Lower lobe of right lung (tissue), 2 donors: ENCODE measurements at regions not wholly inside any gene's neighbourhood (a gene's known extent, or its start where the extent isn't known, plus 50 kb on each side); places are given as distances from the start of the nearest gene placed in this dataset.

Source experiments
- ATAC-seq, 2 donors: fragments of 200-7000 bp; cut with Tn5 transposase; one replicate each; pipeline ENCODE4 v1.9.1; 2020 to 2022; ENCODE audit warnings: mild to moderate bottlenecking in 2 of 2, moderate library complexity in 2 of 2
- DNase-seq: peaks from one replicate; pipeline ENCODE4 v3.0.0-alpha.2; 2020
- H3K27ac ChIP-seq: fragments of 200-600 bp; one replicate; pipeline ENCODE4 v1.8.0; 2022
- H3K27me3 ChIP-seq: fragments of 200-600 bp; one replicate; pipeline ENCODE4 v1.8.0; 2022; ENCODE audit warnings: low read depth
- H3K36me3 ChIP-seq: fragments of 200-600 bp; one replicate; pipeline ENCODE4 v1.8.0; 2022; ENCODE audit warnings: mild to moderate bottlenecking
- H3K4me1 ChIP-seq: fragments of 200-600 bp; one replicate; pipeline ENCODE4 v1.8.0; 2022
- H3K4me3 ChIP-seq: fragments of 200-600 bp; one replicate; pipeline ENCODE4 v1.8.0; 2022; ENCODE audit warnings: mild to moderate bottlenecking
- H3K9me3 ChIP-seq: fragments of 200-600 bp; one replicate; pipeline ENCODE4 v1.8.0; 2022
- intact Hi-C: fragments of 100-400 bp; cut with DNase I; formaldehyde crosslinking; loops from one replicate; pipeline ENCODE4 v1.11.0; 2022
- TF ChIP-seq, protein P1 (sequence below): fragments of 200-600 bp; IDR thresholded peaks from one replicate; pipeline ENCODE4 v1.8.0; 2022; ENCODE audit warnings: antibody characterized with exemption, mild to moderate bottlenecking
- donor health status: DM: no; HTN: yes; CAD: no; lungs with severe emphysema.

DNA sequence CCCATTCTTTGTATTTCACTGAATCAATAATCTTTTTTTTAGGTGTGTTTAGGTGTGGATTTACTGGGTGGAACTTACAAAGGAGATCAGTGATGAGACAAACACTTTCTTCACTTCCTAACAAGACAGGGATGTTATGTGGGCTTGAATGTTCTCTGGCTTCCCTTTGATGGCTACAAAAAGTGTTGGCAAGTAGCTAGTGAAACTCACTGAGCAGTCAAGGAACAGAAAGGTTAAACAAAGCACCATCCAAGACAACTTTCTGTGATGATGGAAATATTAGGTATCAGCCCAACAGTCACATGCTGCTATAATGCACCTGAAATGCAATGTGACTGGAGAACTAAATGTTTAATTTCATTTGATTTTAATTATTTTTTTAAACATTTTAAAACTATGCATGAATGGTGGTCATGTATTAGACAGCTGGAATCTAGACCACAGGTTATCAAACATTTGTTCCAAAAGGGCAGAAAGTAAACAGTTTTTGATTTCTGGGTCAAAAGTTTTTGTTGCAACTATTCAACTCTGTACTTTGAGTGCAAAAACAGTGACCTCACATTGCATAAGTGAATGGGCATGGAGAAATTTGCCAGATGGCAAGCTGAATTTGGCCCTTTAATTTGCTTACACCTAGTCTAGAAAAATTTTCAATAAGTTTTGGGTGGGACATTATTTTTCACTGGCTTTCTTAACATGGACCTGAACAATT, 1272.7 kb upstream of the TMEFF2 start:
- H3K4me3 ChIP-seq = no peak overlapping the region
- ATAC-seq (no peak), DNase-seq (no peak)
- H3K9me3 ChIP-seq = no peaks in the 10 kb centered on the region
- H3K27me3 ChIP-seq = no peaks in the 10 kb centered on the region
- TF ChIP-seq, protein P1, sequence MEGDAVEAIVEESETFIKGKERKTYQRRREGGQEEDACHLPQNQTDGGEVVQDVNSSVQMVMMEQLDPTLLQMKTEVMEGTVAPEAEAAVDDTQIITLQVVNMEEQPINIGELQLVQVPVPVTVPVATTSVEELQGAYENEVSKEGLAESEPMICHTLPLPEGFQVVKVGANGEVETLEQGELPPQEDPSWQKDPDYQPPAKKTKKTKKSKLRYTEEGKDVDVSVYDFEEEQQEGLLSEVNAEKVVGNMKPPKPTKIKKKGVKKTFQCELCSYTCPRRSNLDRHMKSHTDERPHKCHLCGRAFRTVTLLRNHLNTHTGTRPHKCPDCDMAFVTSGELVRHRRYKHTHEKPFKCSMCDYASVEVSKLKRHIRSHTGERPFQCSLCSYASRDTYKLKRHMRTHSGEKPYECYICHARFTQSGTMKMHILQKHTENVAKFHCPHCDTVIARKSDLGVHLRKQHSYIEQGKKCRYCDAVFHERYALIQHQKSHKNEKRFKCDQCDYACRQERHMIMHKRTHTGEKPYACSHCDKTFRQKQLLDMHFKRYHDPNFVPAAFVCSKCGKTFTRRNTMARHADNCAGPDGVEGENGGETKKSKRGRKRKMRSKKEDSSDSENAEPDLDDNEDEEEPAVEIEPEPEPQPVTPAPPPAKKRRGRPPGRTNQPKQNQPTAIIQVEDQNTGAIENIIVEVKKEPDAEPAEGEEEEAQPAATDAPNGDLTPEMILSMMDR = no peak
- H3K36me3 ChIP-seq = no peaks in the 10 kb centered on the region
- no peaks in the 10 kb centered on the region for H3K4me1 ChIP-seq
- intact Hi-C loops = no loop called here
- H3K27ac ChIP-seq = no peak overlapping the region

DNA sequence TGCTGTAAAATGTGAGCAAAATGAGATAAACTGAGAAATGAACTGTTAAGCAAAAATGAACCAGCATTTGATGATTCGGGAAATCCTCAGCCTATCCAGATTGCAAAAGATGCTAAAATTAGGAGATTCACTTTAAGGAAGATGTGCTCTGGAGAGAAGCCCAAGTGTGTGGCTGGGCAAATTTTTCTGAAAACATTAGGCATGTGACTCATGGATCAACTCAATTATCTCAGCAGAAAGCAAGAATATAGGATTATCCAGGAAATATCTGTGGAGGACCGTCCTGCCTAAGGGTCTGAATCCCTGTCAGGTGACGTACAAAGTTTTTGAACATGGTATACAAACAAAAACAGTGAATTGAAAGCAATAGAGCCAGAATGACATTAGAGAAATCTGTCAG, 1268.3 kb upstream of the TMEFF2 start:
- Histone ChIP-seq H3K27ac (no peak overlapping the region), H3K9me3 (no peaks in the 10 kb centered on the region), H3K4me1 (no peaks in the 10 kb centered on the region), H3K36me3 (no peaks in the 10 kb centered on the region), H3K27me3 (no peaks in the 10 kb centered on the region), H3K4me3 (no peak overlapping the region)
- TF ChIP-seq, protein P1 = no peak
- DNase-seq (no peak), ATAC-seq (no peak)
- intact Hi-C loops = no loop called here

DNA sequence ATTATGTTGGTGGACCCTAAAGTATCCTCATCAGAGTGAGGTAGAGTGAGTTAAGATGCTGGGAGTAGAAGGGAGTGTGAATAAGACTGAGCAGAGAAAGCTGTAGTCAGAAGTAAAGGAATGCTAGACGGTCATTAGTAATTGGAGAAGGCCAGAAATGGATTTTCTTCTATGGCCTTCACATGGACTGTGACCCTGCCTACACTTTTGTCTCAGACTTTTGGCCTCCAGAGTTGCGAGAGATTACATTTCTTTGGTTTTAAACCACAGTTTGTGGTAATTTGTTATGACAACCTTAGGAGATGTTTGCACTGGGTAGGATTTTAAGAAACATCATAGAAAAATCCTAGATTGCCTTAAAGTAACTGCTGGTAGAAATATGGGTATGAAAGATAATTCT, 1267.7 kb upstream of the TMEFF2 start:
- TF ChIP-seq, protein P1 = no peak
- no peaks in the 10 kb centered on the region for H3K36me3 ChIP-seq
- H3K27ac ChIP-seq = no peak overlapping the region
- no peaks in the 10 kb centered on the region for H3K27me3 ChIP-seq
- DNase-seq (no peak), ATAC-seq (no peak)
- no peaks in the 10 kb centered on the region for H3K4me1 ChIP-seq
- no peak overlapping the region for H3K4me3 ChIP-seq
- H3K9me3 ChIP-seq = no peaks in the 10 kb centered on the region
- intact Hi-C loops = no loop called here

DNA sequence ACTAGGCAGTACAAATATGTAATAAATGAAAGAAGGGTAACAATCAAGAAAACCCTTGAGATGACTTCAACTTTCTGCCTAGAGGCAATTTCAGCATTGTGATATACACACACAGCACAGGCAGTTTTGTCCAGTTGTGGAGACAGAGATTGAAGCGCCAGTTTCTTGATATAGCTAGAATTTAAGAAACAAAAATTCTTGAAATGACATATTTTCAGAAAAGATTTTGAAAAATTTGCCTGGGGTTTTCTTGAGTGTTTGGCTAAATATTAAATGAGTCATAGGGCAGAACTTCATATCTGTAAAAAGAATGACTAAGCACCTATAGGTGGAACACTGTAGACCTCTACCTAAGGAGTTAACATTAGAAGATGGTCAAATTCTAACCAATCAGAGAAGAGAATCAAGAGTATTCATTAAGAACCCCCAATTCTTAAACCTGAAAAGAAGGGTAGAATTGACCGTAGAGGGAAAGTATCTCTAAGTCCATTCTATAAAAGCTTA, 1266.8 kb upstream of the TMEFF2 start:
- TF ChIP-seq, protein P1 = no peak
- ATAC-seq (no peak), DNase-seq (no peak)
- Histone ChIP-seq H3K9me3 (no peaks in the 10 kb centered on the region), H3K36me3 (no peaks in the 10 kb centered on the region), H3K4me3 (no peak overlapping the region), H3K4me1 (no peaks in the 10 kb centered on the region), H3K27me3 (no peaks in the 10 kb centered on the region), H3K27ac (no peak overlapping the region)
- intact Hi-C loops = no loop called here

DNA sequence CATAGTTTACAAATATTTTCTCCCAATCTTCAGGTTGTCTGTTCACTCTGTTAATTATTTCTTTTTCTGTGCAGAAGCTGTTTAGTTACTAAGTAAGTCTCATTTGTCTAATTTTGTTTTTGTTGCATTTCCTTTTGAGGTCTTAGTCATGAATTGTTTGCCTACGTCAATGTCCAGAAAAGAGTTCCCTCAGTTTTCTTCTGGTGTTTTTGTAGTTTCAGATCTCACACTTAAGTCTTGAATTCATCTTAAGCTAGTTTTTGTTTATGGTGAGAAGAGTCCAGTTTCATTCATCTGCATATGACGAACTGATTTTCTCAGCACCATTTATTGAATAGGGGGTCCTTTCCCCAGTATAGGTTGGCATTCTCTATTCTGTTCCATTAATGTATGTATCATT, 1252.2 kb upstream of the TMEFF2 start:
- no peak overlapping the region for H3K4me3 ChIP-seq
- no peaks in the 10 kb centered on the region for H3K27me3 ChIP-seq
- no peak for DNase-seq
- intact Hi-C loops = no loop called here
- TF ChIP-seq, protein P1 = no peak
- no peak overlapping the region for H3K27ac ChIP-seq
- no peak for ATAC-seq
- no peaks in the 10 kb centered on the region for H3K9me3 ChIP-seq
- H3K4me1 ChIP-seq = no peaks in the 10 kb centered on the region
- no peaks in the 10 kb centered on the region for H3K36me3 ChIP-seq
